Activated naive CD4-positive, alpha-beta T cell treated with anti-CD3 and anti-CD28 coated beads, Interleukin-2, amount 10 ng/mL, durations not matched to agents 7 days and 5 days (primary cell): ENCODE measurements at regions not wholly inside any gene's neighbourhood (a gene's known extent, or its start where the extent isn't known, plus 50 kb on each side); places are given as distances from the start of the nearest gene placed in this dataset.

Experiments used
- CTCF ChIA-PET: fragments of 350-600 bp; sonication (Branson Sonifier 250); formaldehyde crosslinking; loops from one replicate; lab custom pipeline; 2021; ENCODE audit warnings: antibody characterized with exemption; lab: Charles Lee
- DNase-seq: peaks from one replicate; pipeline ENCODE4 v3.0.0-alpha.2; 2020
- H3K27ac Mint-ChIP-seq: one replicate; pipeline ENCODE4 v1.8.0; 2021; ENCODE audit warnings: mild to moderate bottlenecking, moderate library complexity, mixed read lengths
- H3K27me3 Mint-ChIP-seq: one replicate; pipeline ENCODE4 v1.8.0; 2021; ENCODE audit warnings: mild to moderate bottlenecking, mixed read lengths
- H3K36me3 Mint-ChIP-seq: one replicate; pipeline ENCODE4 v1.8.0; 2021; ENCODE audit warnings: mixed read lengths
- H3K4me1 Mint-ChIP-seq: one replicate; pipeline ENCODE4 v1.8.0; 2021; ENCODE audit warnings: mixed read lengths
- H3K4me3 Mint-ChIP-seq: one replicate; pipeline ENCODE4 v1.8.0; 2021; ENCODE audit warnings: mild to moderate bottlenecking, moderate library complexity, mixed read lengths
- H3K9me3 Mint-ChIP-seq: one replicate; pipeline ENCODE4 v1.8.0; 2021; ENCODE audit warnings: mixed read lengths

DNA sequence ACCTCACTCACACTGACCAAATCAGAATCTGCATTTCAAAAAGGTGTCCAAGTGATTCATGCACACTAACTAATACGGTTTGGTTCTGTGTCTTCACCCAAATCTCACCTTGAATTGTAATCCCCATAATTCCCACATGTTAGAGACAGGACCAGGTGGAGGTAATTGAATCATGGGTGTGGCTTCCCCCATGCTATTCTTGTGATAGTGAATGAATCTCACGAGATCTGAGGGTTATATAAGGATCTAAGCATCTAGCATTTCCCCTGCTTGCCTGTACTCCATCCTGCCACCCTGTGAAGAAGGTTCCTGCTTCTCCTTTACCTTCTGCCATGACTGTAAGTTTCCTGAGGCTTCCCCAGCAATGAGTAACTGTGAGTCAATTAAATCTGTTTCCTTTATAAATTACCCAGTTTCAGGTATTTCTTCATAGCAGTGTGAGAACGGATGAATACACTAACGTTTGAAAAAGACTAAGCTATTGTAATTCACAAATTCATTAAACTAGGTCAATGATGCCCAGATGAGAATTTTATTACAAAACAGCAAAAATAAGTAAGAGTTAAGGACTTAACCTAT lies 759.1 kb downstream of the GALC start:
- Mint-ChIP-seq H3K4me3 (no peak overlapping the region), H3K27me3 (no peaks in the 10 kb centered on the region), H3K4me1 (no peaks in the 10 kb centered on the region), H3K27ac (no peak overlapping the region), H3K9me3 (peaks cover 32% of the 10 kb centered on the region), H3K36me3 (no peaks in the 10 kb centered on the region)
- DNase-seq, result no peak
- CTCF ChIA-PET, result no interaction called here

DNA sequence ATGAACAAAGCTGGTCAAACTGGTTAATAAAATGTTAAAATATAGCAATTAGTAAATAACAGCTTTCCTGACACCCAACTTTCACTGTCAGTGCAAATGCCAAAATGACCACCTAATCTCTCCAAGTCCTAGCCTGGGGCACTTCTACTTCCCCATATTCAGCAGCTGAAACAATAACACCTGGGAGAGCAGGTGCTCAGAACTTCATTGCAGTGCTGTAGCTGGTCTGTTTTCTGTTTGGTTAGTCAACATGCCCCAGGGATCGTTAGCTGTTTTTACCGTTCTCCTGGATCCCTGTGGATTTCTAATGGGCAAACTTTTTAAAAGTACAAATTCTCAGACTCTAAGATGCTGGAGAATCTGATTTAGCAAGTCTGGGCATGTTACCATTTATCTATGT lies 759.7 kb downstream of the GALC start:
- CTCF ChIA-PET, result no interaction called here
- H3K36me3 Mint-ChIP-seq, result no peaks in the 10 kb centered on the region
- no peaks in the 10 kb centered on the region for H3K27me3 Mint-ChIP-seq
- no peaks in the 10 kb centered on the region for H3K4me1 Mint-ChIP-seq
- H3K27ac Mint-ChIP-seq, result no peak overlapping the region
- no peak overlapping the region for H3K4me3 Mint-ChIP-seq
- DNase-seq, result no peak
- H3K9me3 Mint-ChIP-seq, result peaks cover 31% of the 10 kb centered on the region

DNA sequence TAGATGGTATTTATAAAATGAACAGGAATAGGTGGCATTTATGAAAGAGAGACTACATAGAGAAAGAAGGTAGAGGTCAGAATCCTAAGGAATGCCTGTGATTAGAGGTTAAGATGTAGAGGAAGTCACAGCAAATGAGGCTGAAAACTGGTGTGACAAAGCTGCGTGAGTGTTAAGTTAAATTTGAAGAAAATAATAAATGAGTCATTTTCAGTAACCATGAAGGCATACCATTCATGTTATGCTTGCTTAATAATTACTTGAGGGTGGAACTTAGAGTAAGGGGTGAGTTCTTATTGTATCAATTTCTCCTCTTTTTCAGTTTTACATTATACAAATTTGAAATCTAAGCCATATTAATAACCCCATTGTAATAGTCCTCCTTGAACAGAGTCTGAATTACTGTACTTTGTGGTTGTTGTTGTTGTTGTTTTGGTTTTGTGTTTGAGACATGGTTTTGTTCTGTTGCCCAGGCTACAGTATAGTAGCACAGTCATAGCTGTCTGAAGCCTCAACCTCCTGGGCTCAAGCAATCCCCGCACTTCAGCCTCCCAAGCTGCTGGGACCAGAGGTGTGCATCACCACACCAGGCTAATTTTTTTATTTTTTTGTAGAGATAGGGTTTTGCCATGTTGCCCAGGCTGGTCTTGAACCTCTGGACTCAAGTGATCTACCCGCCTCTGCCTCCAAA lies 761.5 kb downstream of the GALC start:
- Mint-ChIP-seq H3K9me3 (peaks cover 30% of the 10 kb centered on the region), H3K27me3 (no peaks in the 10 kb centered on the region), H3K27ac (no peak overlapping the region), H3K4me1 (no peaks in the 10 kb centered on the region), H3K4me3 (no peak overlapping the region), H3K36me3 (no peaks in the 10 kb centered on the region)
- CTCF ChIA-PET, result no interaction called here
- DNase-seq, result no peak

DNA sequence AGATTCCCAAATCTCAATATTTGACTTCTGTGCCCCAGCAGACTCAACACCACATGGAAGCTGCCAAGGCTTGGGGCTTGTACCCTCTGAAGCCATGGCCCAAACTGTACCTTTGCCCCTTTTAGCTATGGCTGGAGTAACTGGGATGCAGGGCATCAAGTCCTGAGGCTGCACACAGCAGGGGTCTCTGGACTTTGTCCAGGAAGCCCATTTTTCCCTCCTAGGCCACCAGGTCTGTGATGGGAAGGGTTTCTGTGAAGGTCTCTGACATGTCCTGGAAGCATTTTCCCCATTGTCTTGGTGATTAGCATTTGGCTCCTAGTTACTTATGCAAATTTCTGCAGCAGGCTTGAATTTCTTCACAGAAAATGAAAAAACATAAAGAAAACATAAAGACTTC lies 762.3 kb downstream of the GALC start:
- Mint-ChIP-seq H3K27me3 (no peaks in the 10 kb centered on the region), H3K9me3 (peaks cover 28% of the 10 kb centered on the region), H3K36me3 (no peaks in the 10 kb centered on the region), H3K4me3 (no peak overlapping the region), H3K27ac (no peak overlapping the region), H3K4me1 (no peaks in the 10 kb centered on the region)
- DNase-seq, result no peak
- CTCF ChIA-PET, result no interaction called here

DNA sequence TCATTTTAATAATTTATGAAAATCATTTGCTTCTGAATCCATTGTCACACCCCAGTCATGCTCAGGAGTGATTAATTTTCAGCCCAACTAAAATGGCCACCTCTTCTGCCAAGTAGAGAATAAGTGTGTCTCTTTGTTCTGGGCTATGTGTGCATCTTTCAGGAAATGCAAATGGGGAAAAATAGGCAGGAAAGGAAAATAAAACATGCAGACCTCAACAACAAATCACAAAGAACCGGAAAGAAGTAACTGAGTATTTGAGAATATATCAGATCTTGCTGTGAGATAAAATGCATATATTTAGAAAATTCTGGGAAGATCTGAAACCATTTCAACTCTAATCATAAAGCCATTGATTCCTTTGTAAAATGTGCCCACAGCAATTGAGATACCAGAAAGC lies 763.9 kb downstream of the GALC start:
- no peak for DNase-seq
- CTCF ChIA-PET, result no interaction called here

DNA sequence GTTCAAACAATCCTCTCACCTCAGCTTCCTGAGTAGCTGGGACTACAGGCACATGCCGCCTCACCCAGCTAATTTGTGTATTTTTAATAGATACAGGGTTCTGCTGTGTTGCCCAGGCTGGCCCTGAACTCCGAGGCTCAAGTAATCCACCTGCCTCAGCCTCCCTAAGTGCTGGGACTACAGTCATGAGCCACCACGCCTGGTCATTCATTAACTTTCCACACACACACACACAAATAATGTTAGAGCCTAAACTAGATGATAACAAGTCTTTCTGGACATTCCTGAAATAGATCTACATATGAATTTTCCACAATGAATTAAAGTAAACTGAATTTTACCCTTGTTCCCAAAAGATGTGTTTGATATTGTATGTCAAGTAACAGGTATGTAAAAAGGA lies 776.0 kb downstream of the GALC start:
- Mint-ChIP-seq H3K9me3 (peaks cover 1% of the 10 kb centered on the region), H3K36me3 (no peaks in the 10 kb centered on the region), H3K4me3 (no peak overlapping the region), H3K4me1 (no peaks in the 10 kb centered on the region), H3K27me3 (no peaks in the 10 kb centered on the region), H3K27ac (no peak overlapping the region)
- DNase-seq, result no peak
- CTCF ChIA-PET, result no interaction called here

More for the DNA sequence above, 763.9 kb downstream of the GALC start:
- Mint-ChIP-seq H3K4me3 (no peak overlapping the region), H3K9me3 (peaks cover 22% of the 10 kb centered on the region), H3K27me3 (no peaks in the 10 kb centered on the region), H3K4me1 (no peaks in the 10 kb centered on the region), H3K27ac (no peak overlapping the region), H3K36me3 (no peaks in the 10 kb centered on the region)

DNA sequence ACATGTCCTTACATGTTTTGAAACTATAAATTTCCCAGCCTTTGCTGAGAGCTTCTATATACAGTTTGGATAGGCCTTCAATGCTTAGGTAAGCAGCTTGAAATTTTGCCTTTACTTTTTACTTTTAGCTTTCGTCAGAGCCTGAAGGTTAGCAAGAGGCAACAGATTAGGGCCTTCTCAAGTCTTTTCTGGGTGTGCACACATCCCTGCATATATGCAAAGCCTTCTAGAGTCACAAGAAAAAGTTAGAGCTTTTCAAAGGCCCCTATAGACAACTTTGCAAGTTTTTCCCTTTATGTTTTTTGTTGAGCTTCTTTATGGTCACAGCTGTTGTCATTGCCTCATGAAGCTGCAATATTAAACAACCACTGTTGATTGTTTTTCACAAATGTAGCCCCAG lies 778.4 kb downstream of the GALC start:
- CTCF ChIA-PET, result no interaction called here
- no peak overlapping the region for H3K27ac Mint-ChIP-seq
- H3K4me3 Mint-ChIP-seq, result no peak overlapping the region
- no peak for DNase-seq
- H3K4me1 Mint-ChIP-seq, result no peaks in the 10 kb centered on the region
- H3K9me3 Mint-ChIP-seq, result peaks cover 2% of the 10 kb centered on the region
- no peaks in the 10 kb centered on the region for H3K27me3 Mint-ChIP-seq
- H3K36me3 Mint-ChIP-seq, result no peaks in the 10 kb centered on the region

DNA sequence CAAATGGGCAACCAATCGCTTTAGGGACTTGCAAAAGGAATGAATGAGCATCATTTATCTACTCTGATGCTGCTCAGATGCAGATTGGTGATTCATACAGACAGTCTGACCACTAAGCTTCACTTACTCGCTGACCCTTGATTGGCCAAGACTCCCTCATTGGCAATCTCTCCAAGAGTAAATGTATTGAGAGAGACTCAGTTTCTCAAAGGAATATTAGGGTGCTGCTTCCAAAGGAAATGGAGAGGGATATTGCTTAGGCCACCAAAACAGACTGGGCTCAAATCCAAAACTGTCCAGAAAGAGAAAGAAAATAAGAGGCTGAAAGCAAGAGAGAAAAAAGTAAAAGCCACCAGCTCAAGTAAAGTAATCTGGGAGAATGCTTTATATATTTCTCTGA lies 785.2 kb downstream of the GALC start:
- no peak overlapping the region for H3K4me3 Mint-ChIP-seq
- no peaks in the 10 kb centered on the region for H3K36me3 Mint-ChIP-seq
- peaks cover 8% of the 10 kb centered on the region for H3K9me3 Mint-ChIP-seq
- CTCF ChIA-PET, result no interaction called here
- no peaks in the 10 kb centered on the region for H3K27me3 Mint-ChIP-seq
- no peaks in the 10 kb centered on the region for H3K4me1 Mint-ChIP-seq
- no peak overlapping the region for H3K27ac Mint-ChIP-seq
- no peak for DNase-seq

DNA sequence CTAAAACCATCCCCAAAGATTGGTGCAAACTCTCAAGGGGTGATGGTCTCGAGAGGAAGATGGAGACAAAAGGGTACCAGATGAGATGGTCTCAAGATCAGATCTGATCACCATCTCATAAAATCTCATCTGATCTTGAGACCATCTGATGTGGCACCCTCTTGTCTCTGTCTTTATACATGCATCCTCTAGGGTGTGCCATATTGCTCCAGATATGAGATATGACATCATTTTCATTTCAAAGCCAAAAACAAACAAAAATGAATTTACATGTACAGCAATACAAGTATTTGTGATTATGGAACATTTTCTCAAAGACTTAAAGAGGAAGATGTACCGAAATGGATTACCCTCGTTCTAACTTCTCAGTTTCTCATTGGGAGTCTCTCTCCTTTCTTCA lies 787.2 kb downstream of the GALC start:
- Mint-ChIP-seq H3K27ac (no peak overlapping the region), H3K36me3 (no peaks in the 10 kb centered on the region), H3K9me3 (peaks cover 8% of the 10 kb centered on the region), H3K27me3 (no peaks in the 10 kb centered on the region), H3K4me1 (no peaks in the 10 kb centered on the region), H3K4me3 (no peak overlapping the region)
- DNase-seq, result no peak
- CTCF ChIA-PET, result no interaction called here

DNA sequence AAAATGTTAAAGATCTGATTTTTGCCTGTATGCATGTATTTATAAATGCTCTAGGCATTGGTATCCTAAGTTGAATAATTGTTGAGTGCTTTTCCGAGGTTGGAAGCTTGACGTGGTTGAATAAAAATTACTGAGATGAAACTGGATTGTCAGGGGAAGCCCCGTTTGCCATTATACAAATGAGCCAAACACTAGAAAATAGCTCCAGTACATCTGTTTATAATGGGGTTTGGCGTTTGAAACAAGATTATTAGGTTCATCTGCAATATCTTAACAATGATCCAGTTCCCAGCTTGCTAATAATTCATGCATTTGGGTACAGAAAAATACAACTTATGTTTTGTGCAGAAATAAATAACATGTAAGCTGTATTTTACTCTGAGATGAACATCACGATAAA lies 789.6 kb downstream of the GALC start:
- H3K27ac Mint-ChIP-seq, result no peak overlapping the region
- no peaks in the 10 kb centered on the region for H3K36me3 Mint-ChIP-seq
- H3K27me3 Mint-ChIP-seq, result no peaks in the 10 kb centered on the region
- CTCF ChIA-PET, result no interaction called here
- no peak for DNase-seq
- no peaks in the 10 kb centered on the region for H3K4me1 Mint-ChIP-seq
- peaks cover 4% of the 10 kb centered on the region for H3K9me3 Mint-ChIP-seq
- no peak overlapping the region for H3K4me3 Mint-ChIP-seq

DNA sequence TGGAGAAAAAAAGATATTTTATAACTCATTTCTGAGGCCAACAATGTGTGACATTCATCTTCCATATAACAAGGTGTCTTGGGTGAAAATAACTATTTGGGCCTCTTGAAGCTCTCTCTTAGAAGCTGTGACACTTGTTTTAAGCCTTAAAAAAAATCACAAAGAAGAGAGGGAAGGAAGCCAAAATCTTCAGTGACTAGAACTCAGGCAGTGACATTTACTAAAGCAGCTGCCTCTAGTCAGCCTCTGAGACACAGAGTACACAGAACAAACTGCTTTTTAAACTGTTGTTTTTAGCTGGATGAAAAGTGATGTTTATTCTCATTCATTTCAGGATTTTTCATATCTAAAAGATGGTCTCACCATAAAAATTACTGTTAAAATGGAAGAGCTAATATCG lies 793.6 kb downstream of the GALC start:
- no peak overlapping the region for H3K4me3 Mint-ChIP-seq
- no peaks in the 10 kb centered on the region for H3K4me1 Mint-ChIP-seq
- H3K27me3 Mint-ChIP-seq, result no peaks in the 10 kb centered on the region

DNA sequence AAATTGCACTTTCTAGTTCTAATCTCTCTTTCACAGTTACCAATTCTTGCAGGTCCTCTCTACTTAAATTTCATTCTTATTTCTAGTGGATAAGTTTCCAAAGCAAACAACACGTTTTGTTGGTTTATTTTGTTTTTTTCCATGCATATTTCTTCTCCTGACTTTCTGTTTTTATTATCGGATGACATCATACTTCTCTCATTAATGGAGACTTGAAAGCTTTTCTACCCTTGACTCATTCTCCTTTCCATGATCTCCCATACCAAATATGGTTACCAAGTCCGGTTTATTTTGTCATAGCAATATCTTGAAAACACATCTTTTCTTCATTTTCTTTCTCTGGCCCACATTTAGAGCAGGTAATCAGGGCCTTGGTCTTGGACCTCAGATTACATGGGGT lies 796.5 kb downstream of the GALC start:
- no peak for DNase-seq
- Mint-ChIP-seq H3K4me3 (no peak overlapping the region), H3K4me1 (no peaks in the 10 kb centered on the region), H3K36me3 (no peaks in the 10 kb centered on the region), H3K27ac (no peak overlapping the region), H3K27me3 (no peaks in the 10 kb centered on the region), H3K9me3 (peaks cover 2% of the 10 kb centered on the region)
- CTCF ChIA-PET, result no interaction called here

More for the DNA sequence above, 793.6 kb downstream of the GALC start:
- no peak overlapping the region for H3K27ac Mint-ChIP-seq
- peaks cover 2% of the 10 kb centered on the region for H3K9me3 Mint-ChIP-seq
- no peak for DNase-seq
- no peaks in the 10 kb centered on the region for H3K36me3 Mint-ChIP-seq
- CTCF ChIA-PET, result no interaction called here

DNA sequence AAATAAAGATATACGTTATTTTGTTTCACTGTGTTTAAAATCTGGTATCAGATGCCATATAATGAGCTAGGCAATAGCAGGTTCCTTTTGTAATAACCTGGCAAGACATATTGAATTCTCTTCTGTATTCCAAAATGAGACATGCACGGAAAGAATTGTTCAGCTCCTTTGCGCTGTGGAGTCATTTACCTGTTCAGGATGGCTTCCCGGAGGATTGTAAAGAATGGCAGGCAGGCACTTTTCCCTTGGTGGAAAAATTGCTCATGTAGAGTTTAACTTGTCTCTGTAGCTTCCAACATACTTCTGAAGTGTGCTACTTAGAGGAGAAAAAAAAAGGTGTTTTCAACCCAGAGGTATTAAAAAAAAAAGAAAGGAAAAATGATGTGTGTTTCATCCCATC lies 805.2 kb downstream of the GALC start:
- Mint-ChIP-seq H3K27me3 (no peaks in the 10 kb centered on the region), H3K9me3 (peaks cover 9% of the 10 kb centered on the region), H3K36me3 (no peaks in the 10 kb centered on the region), H3K27ac (no peak overlapping the region), H3K4me1 (no peaks in the 10 kb centered on the region), H3K4me3 (no peak overlapping the region)
- CTCF ChIA-PET, result no interaction called here
- no peak for DNase-seq

DNA sequence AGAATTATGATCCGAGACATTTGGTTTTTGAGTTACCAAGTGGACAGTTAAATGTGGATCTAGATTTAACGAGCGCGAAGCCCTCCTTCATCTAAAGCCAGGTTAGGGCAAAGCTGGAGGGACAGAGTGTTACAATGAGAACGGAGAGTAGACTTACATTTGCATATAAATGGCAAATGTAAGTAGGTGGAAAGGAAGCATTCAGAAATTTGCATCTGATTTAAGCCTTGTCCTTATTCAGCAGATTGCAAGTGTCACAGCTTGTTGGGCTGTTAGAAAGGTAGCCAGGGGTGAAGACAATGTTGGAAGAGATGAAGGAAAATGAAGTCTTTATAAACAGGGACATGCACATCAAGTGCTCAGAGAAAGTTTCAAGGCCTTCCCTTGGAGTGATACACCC lies 806.2 kb downstream of the GALC start:
- no peak overlapping the region for H3K4me3 Mint-ChIP-seq

DNA sequence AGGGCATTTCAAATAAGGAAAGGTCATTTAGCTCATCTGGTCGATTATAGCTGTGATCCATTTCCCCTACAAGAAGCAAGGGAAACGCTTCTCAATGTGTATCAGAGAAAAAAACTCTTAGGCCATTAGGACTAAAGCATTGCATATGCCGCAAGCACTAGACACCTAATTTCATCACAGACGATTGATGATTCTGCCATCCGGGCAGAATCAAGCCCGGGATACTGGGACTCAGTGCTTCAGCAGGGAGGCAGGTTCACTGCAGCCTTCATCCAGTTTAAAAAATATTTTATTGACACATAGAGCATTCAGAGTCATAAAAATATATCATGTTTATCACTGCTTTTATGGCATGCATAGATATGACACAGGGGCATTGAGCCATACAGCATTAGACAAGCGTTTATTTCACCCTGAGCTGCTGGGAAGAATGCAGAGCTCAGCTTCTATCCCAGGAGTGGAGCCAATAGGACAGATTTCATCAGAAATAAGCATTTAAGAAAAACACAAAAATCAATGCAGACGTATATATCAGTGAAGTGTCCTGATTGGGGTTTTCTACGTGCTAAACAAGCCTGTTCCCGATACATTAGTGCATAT lies 806.9 kb downstream of the GALC start:
- Mint-ChIP-seq H3K36me3 (no peaks in the 10 kb centered on the region), H3K9me3 (peaks cover 7% of the 10 kb centered on the region)
- no peak for DNase-seq

More for the DNA sequence above, 806.2 kb downstream of the GALC start:
- Mint-ChIP-seq H3K27me3 (no peaks in the 10 kb centered on the region), H3K9me3 (peaks cover 9% of the 10 kb centered on the region), H3K36me3 (no peaks in the 10 kb centered on the region), H3K4me1 (no peaks in the 10 kb centered on the region), H3K27ac (no peak overlapping the region)
- DNase-seq, result no peak
- CTCF ChIA-PET, result no interaction called here

More for the DNA sequence above, 806.9 kb downstream of the GALC start:
- H3K4me3 Mint-ChIP-seq, result no peak overlapping the region
- CTCF ChIA-PET, result no interaction called here
- H3K4me1 Mint-ChIP-seq, result no peaks in the 10 kb centered on the region
- H3K27me3 Mint-ChIP-seq, result no peaks in the 10 kb centered on the region
- H3K27ac Mint-ChIP-seq, result no peak overlapping the region
